ENCODE measurements at regions not wholly inside any gene's neighbourhood (a gene's known extent, or its start where the extent isn't known, plus 50 kb on each side); places are given as distances from the start of the nearest gene placed in this dataset.

GRCh38 chr3:132898141-132898540, 140.1 kb upstream of the TMEM108 start:
- no peak for DNase-seq

- no peak for DNase-seq
Measured at GRCh38 chr3:132892956-132893355, 145.2 kb upstream of the TMEM108 start.

- no peak for DNase-seq
Measured at GRCh38 chr3:132881756-132882409, 156.3 kb upstream of the TMEM108 start.

- DNase-seq: no peak
Measured at GRCh38 chr3:132880986-132881385, 157.2 kb upstream of the TMEM108 start.

- no peak for DNase-seq
Measured at GRCh38 chr3:132879656-132880055, 157.4 kb upstream of the NPHP3 start.

GRCh38 chr3:132874701-132875100, 152.5 kb upstream of the NPHP3 start:
- no peak for DNase-seq

GRCh38 chr3:132872711-132873110, 150.5 kb upstream of the NPHP3 start:
- no peak for DNase-seq

- DNase-seq: no peak
Measured at GRCh38 chr3:132871956-132872355, 149.7 kb upstream of the NPHP3 start.

- DNase-seq: no peak
Measured at GRCh38 chr3:132870541-132870940, 148.3 kb upstream of the NPHP3 start.

- DNase-seq: peak; percentile 26
Measured at GRCh38 chr3:132867956-132868355, 145.7 kb upstream of the NPHP3 start.

- DNase-seq: no peak
Measured at GRCh38 chr3:132867526-132867925, 145.3 kb upstream of the NPHP3 start.

- DNase-seq: no peak
Measured at GRCh38 chr3:132857317-132857716, 135.1 kb upstream of the NPHP3 start.

- DNase-seq: no peak
Measured at GRCh38 chr3:132854856-132855535, 132.8 kb upstream of the NPHP3 start.

- no peak for DNase-seq
Measured at GRCh38 chr3:132847849-132848625, 125.8 kb upstream of the NPHP3 start.

GRCh38 chr3:132843851-132844553, 121.8 kb upstream of the NPHP3 start:
- DNase-seq: no peak

- DNase-seq: no peak
Measured at GRCh38 chr3:132843349-132843748, 121.1 kb upstream of the NPHP3 start.

- no peak for DNase-seq
Measured at GRCh38 chr3:132841621-132842020, 119.4 kb upstream of the NPHP3 start.

GRCh38 chr3:132840201-132840700, 118.0 kb upstream of the NPHP3 start:
- no peak for DNase-seq

- DNase-seq: no peak
Measured at GRCh38 chr3:132838477-132838876, 116.3 kb upstream of the NPHP3 start.

GRCh38 chr3:132837615-132838014, 115.4 kb upstream of the NPHP3 start:
- no peak for DNase-seq

- no peak for DNase-seq
Measured at GRCh38 chr3:132834356-132834755, 112.1 kb upstream of the NPHP3 start.

GRCh38 chr3:132829101-132829500, 106.9 kb upstream of the NPHP3 start:
- no peak for DNase-seq

GRCh38 chr3:132822837-132823236, 100.6 kb upstream of the NPHP3 start:
- no peak for DNase-seq
